GM12878 (cell line): ENCODE measurements at regions not wholly inside any gene's neighbourhood (a gene's known extent, or its start where the extent isn't known, plus 50 kb on each side); places are given as distances from the start of the nearest gene placed in this dataset.

Experiments
- BCL11A ChIP-seq: IDR thresholded peaks from 2 replicates; pipeline ENCODE4 v1.6.1; 2011; ENCODE audit warnings: low read depth, low read length
- MTA2 ChIP-seq: fragments of 450-650 bp; IDR thresholded peaks from 2 replicates; pipeline ENCODE4 v1.6.1; 2016; ENCODE audit warnings: low read depth, mild to moderate bottlenecking, moderate library complexity
- POLR2A ChIP-seq: IDR thresholded peaks from 2 replicates; pipeline ENCODE4 v1.6.1; 2011; ENCODE audit warnings: low read depth, mild to moderate bottlenecking, low read length
- POLR2AphosphoS5 ChIP-seq: IDR thresholded peaks from 2 replicates; pipeline ENCODE4 v1.6.1; 2011; ENCODE audit warnings: mild to moderate bottlenecking, low read length, inconsistent platforms
- RB1 ChIP-seq: fragments of 450-650 bp; formaldehyde crosslinking; IDR thresholded peaks from 2 replicates; pipeline ENCODE4 v1.6.1; 2017; ENCODE audit warnings: mild to moderate bottlenecking, borderline replicate concordance
- ZNF274 ChIP-seq: IDR thresholded peaks from one replicate; pipeline ENCODE4 v1.8.0; 2011; ENCODE audit not compliant: insufficient read length, insufficient read depth
- ZSCAN29 ChIP-seq: fragments of 450-650 bp; IDR thresholded peaks from 2 replicates; pipeline ENCODE4 v1.6.1; 2017; ENCODE audit warnings: mild to moderate bottlenecking, moderate library complexity

DNA sequence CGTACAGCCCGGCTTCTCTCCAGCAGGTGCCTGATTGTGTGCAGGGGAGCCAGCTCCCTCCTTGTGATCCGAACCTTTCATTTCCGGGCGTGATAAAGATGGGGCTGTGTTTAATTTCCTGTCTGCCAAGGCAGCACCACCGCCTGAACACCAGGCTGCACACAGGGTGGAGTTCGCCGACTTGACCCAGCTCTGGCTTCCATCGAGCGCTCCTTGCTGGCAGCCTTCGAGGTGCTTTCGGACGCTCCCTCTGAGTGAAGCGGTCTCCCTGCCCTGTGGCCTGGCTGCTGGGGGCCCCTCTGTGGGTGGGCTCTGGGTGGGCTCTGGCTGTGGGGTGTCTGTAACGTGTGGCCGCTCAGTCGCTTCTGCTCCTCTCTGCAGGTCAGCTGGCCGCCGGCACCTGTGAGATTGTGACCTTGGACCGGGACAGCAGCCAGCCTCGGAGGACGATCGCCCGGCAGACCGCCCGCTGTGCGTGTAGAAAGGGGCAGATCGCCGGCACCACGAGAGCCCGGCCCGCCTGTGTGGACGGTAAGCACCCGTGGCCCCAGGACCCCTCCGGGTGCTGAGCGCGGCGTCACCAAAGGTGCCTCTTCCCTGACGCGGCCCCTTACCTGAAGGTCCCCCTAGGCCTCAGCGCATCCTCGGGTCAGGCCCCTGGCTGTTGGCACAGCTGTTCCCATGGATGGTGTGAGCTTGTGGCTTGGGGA is 1181.3 kb downstream of the BRD1 start:
- TF ChIP-seq ZNF274, result no peak
- no peak for TF ChIP-seq ZSCAN29
- TF ChIP-seq POLR2A, result no peak
- no peak for TF ChIP-seq RB1
- TF ChIP-seq BCL11A, result no peak
- no peak for TF ChIP-seq MTA2
- TF ChIP-seq POLR2AphosphoS5, result no peak
